ENCODE measurements at regions not wholly inside any gene's neighbourhood (a gene's known extent, or its start where the extent isn't known, plus 50 kb on each side); places are given as distances from the start of the nearest gene placed in this dataset.

- no peak for DNase-seq
Observed at GRCh38 chr2:42947809-42948600, 155.6 kb upstream of the HAAO start.

GRCh38 chr2:42944779-42945415 is 152.5 kb upstream of the HAAO start:
- no peak for DNase-seq

GRCh38 chr2:42942990-42943493 is 150.7 kb upstream of the HAAO start:
- no peak for DNase-seq

- no peak for DNase-seq
Observed at GRCh38 chr2:42942214-42942989, 150.0 kb upstream of the HAAO start.

- no peak for DNase-seq
Observed at GRCh38 chr2:42941633-42942176, 149.3 kb upstream of the HAAO start.

- DNase-seq = no peak
Observed at GRCh38 chr2:42939411-42940206, 147.2 kb upstream of the HAAO start.

GRCh38 chr2:42938671-42939370 is 146.4 kb upstream of the HAAO start:
- DNase-seq = no peak

GRCh38 chr2:42937171-42937875 is 144.9 kb upstream of the HAAO start:
- DNase-seq = no peak

GRCh38 chr2:42935692-42936671 is 143.6 kb upstream of the HAAO start:
- no peak for DNase-seq

- no peak for DNase-seq
Observed at GRCh38 chr2:42934580-42935186, 142.3 kb upstream of the HAAO start.

GRCh38 chr2:42933824-42934254 is 141.5 kb upstream of the HAAO start:
- no peak for DNase-seq

- no peak for DNase-seq
Observed at GRCh38 chr2:42932271-42933151, 140.1 kb upstream of the HAAO start.

- DNase-seq = no peak
Observed at GRCh38 chr2:42931818-42932195, 139.4 kb upstream of the HAAO start.

GRCh38 chr2:42931146-42931817 is 138.9 kb upstream of the HAAO start:
- no peak for DNase-seq

- no peak for DNase-seq
Observed at GRCh38 chr2:42930025-42930581, 137.7 kb upstream of the HAAO start.

GRCh38 chr2:42929546-42930024 is 137.2 kb upstream of the HAAO start:
- DNase-seq = no peak

All from amniotic stem cell (primary cell).